ENCODE measurements at regions not wholly inside any gene's neighbourhood (a gene's known extent, or its start where the extent isn't known, plus 50 kb on each side); places are given as distances from the start of the nearest gene placed in this dataset.

DNA sequence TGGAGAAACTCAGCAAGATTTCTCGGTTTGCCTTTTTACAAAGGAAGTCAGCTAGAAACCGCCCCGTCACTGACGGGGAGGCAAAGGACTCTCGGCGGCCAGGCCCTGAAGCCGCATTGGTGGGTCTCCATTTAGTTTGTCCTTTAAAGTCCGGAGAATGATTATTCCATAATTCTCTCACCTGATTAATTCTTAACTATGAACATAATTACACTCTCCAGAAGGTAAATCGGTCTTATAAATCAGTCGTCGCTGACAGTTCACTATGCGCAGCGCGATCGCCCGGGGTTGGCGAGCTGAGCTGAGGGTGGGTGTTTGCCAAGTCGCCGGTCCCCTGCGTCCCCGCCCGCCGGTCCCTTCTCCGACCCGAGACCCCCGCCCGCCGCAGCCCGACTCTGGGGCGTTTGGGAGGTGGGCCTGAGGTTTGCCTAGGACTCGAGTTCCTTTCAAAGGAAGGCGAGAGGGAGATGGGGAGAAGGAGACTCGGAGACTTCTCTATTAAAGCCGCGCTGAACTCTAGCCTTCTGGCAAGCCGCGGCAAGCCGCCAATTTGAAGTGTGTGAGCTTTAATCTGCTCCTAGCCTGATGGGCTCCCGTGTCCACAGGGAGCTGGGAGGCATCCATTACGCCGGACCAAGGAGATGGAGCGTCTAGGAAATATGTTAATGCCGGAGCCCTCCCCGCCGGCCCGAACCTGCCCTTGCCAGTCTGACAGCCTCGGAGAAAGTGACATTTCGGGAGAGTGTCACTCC, 392.9 kb downstream of the NOVA1 start:
- peak; percentile 15 for DNase-seq (ENCODE audit: low spot score)

- DNase-seq (ENCODE audit: low spot score): no peak
Observed at GRCh38 chr14:26204366-26204727, 393.5 kb downstream of the NOVA1 start.

DNA sequence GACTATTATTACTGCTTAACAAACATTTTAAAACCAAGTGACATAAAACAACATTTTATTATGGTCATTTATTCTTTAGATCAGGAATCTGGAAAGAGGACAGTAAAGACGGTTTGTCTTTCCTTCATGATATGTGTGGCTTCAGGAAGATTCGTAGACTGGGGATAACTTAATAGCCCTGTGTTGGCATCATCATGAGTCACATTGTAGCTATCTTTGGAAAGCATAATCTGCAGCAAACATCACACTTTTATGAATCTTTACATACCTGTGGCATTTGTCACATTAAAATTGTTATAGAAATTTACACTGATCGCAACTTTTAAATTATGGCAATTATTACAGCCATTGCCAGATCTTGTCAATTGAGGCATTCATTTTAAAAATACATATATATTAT, 397.1 kb downstream of the NOVA1 start:
- DNase-seq (ENCODE audit: low spot score): no peak

- DNase-seq (ENCODE audit: low spot score): no peak
Observed at GRCh38 chr14:26199590-26200370, 398.1 kb downstream of the NOVA1 start.

- DNase-seq (ENCODE audit: low spot score): no peak
Observed at GRCh38 chr14:26199096-26199495, 398.7 kb downstream of the NOVA1 start.

DNA sequence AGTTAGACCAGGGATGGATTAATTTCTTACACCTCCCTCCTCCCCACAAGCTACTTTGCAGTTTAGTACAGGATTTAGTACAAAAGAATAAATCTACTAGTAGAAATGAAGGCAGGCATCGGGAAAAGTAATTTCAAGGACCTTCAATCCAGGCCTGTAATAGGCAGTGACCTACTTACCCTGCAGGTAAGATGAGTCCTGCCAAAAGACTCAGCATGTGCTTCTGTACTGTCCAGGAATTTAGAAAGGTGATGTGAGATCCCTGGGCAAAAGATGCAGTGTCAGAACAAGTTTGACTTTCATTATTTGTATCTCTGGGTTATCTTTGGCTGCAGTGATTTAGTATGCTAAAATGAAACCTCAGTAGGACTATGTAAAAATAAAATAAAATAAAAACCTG, 403.0 kb downstream of the NOVA1 start:
- DNase-seq (ENCODE audit: low spot score): no peak

DNA sequence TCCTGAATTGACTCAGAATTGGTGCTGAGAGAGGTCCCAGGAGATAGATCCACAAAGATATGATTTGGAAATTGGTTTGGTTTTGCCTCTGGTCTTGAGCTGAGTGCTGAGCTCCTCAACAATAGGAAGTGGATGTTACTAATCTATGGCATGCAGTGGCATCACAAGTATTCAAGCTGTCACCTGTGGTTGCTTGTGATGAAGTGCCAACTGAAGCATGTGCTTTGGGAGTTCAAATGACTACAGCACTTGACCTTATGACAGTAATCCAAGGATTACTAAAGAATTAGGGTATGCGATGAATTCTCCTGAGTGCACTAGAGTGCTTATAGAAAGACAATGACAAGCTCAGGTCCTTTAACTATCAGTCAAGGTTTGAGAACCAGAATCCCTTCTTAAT, 406.2 kb downstream of the NOVA1 start:
- DNase-seq (ENCODE audit: low spot score): no peak

DNA sequence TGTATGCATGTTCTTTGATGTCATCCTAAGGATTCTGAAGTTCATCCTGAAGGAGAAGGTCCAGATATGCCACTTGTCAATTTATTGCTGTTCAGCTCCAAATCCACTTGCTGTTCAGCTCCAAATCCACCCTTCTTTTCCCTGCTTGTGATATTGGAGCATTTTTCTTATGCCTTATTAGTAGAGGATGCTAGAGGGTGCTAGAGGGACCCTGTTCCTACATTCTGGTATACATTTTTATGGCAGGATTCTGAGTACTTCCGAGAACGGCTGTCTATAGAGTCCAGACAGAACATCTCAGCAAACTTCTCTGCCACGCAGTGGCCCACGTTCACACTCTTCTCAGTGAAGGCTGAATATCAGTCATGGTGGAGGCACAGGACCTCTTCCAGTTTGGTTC, 406.7 kb downstream of the NOVA1 start:
- no peak for DNase-seq (ENCODE audit: low spot score)

- no peak for DNase-seq (ENCODE audit: low spot score)
Observed at GRCh38 chr14:26190646-26191045, 407.2 kb downstream of the NOVA1 start.

GRCh38 chr14:26187996-26188620, 409.7 kb downstream of the NOVA1 start:
- no peak for DNase-seq (ENCODE audit: low spot score)

DNA sequence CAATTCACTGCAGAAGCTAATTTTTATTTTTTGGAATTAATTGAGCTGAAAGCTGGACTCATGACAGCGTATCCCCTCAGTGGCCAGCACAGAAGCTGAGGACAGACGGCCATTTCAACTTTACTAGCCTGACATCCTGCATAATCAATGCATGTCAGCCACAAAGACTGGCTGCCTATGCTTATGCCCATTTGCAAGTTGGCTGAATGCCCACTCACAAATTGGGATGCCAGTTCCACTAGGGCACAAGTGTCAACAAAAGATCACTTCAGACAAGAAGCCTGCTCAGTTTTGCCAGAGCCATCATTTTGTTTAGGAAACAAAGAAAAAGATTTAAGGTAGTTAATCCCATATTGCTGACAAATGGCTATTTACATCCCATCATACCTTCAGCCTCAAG, 417.6 kb downstream of the NOVA1 start:
- no peak for DNase-seq (ENCODE audit: low spot score)

GRCh38 chr14:26175658-26176057, 422.2 kb downstream of the NOVA1 start:
- no peak for DNase-seq (ENCODE audit: low spot score)

DNA sequence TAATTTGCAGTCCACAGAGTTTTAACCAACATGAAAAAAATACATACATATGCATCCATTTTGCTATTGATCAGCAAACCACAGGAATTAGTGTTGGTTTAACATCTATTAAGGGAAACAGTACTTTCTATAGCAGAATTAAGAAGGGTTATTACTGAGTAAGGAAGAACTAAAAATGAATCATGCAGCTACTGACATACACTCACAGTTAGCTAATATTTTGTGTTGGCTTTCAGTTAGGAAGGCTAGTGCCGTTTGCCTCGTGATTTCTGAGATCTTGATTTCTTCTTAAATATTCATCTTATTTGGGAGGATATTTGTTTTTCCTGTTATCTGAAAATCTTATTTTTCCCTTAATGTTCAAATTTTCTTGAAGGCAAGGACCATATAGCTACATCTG, 423.4 kb downstream of the NOVA1 start:
- DNase-seq (ENCODE audit: low spot score): no peak

GRCh38 chr14:26173581-26174110, 424.2 kb downstream of the NOVA1 start:
- DNase-seq (ENCODE audit: low spot score): no peak

DNA sequence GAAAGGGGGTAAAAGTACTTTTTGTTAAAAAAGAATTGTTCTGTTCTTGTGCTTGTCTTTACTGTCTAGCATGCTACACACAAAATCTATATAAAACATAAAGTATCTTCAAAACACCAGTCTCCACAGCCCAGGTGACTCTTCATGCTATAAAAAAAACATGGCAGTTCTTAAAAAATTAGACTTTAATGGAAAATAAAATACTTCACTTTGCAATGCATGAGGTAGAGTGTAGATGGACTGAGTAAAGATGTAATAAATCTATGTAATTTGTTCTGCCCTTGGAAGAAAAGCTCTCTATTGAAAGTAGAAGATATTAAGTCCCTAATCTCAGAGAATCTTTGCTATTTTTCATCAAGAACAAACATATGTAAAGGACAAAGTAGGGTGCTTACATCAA, 425.4 kb downstream of the NOVA1 start:
- no peak for DNase-seq (ENCODE audit: low spot score)

DNA sequence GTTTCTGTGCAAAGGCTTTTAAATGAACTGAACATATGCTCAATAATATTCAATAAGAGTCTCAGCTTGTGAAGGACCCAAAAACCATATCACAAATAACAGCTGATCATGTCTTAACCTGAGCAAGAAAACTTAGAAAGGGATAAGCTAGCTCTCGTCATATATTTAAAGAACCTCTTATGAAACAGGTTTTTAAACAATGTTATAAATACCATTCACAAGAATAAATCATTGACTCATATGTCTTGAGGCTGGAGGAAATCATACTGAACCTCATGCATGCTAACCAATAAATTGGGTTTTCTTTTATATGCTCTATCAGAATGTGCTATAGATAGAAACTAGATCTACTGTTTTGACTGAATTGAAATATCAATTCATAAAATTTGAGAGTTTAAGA, 426.9 kb downstream of the NOVA1 start:
- DNase-seq (ENCODE audit: low spot score): no peak

DNA sequence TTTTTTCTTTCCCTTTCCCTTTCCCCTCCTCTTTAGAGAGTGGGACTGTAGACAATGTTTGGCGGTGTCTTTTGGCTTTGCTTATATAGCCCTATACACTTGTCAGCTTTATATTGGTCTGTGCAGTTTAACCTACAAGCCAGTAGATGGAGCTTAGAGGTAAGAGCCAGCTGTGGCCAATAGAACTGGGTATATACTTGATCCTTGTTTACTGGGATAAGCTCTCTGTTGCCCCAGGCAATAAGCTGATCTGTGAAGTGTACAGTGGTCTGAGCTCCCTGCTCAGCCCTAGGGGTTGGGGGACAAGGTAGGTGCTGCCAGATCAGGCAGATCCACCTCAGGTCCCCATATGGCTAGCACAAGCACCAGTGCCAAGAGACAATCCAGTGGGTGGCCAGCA, 434.1 kb downstream of the NOVA1 start:
- DNase-seq (ENCODE audit: low spot score): peak; percentile 1

GRCh38 chr14:26157517-26157916, 440.3 kb downstream of the NOVA1 start:
- no peak for DNase-seq (ENCODE audit: low spot score)

DNA sequence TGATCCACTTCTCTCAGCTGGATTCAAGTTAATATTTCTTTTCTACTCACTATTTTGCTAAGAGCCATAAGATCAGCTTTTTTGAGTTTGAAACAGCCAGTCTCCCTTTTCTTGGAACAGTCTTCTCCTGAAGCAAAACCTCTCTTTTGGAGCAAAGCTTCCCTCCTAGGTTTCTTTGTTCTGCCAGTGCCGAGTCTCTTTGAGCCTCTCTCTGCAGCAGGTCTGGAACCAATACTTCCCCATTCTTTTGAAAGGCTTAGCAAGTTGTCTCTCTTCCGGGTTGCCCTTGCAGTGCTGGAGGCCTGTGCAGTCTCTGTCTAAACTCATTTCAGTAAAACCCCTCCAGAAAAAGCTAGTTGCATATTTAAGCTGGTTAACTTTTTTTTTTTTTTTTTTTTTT, 454.8 kb downstream of the NOVA1 start:
- peak; percentile 15 for DNase-seq (ENCODE audit: low spot score)

GRCh38 chr14:26138764-26139445, 458.9 kb downstream of the NOVA1 start:
- no peak for DNase-seq (ENCODE audit: low spot score)

DNA sequence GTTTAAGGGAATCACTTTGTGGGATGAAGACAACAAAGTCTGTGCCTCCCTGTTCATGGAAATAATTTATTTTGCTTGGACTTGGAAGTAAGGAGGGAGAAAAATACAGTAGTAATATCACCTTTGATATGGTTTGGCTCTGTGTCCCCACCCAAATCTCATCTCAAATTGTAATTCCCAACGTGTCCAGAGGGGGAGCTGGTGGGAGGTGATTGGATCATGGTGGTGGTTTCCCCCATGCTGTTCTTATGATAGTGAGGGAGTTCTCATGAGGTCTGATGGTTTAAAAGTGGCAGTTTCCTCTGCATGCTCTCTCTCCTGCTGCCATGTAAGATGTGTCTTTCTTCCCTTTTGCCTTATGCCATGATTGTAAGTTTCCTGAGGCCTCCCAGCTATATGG, 460.7 kb downstream of the NOVA1 start:
- DNase-seq (ENCODE audit: low spot score): no peak

DNA sequence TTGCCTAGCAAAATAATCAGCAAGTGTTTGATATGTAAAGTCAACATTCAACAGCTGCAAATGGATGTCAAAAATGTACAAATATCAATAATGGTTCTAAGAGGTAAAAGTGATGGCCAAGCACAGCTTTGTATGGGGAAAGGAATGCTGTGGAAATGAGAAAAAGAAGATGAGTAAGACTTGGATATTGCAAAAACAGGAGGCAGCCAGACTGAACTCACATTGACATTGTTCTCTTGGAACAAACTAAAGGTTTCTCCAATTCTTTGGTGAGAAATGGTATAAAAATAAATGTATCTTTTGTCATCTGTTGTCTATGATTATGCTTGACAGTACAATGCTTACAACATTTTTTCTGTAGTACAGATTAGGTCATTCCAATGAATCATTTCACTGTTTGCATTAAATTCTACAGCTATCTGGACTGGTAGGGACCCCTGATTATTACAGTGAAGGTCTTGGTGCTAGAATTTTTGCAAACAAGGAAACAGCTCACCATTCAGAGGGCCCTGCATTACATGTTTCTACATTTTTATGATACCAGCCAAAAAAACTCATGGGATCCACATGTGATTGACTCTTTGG, 465.7 kb downstream of the NOVA1 start:
- DNase-seq (ENCODE audit: low spot score): no peak
